DMS53 (cell line): ENCODE measurements at regions not wholly inside any gene's neighbourhood (a gene's known extent, or its start where the extent isn't known, plus 50 kb on each side); places are given as distances from the start of the nearest gene placed in this dataset.
"Not testable (repeated sequence)": the region's sequence is repeated elsewhere in the genome, so short reads cannot be mapped to it uniquely, and the experiment has no call there.

Source experiments
- DNase-seq: peaks from one replicate; lab custom pipeline; 2025; lab: John Stamatoyannopoulos, UW

GRCh38 chr2:187871506-187871905 lies 317.3 kb upstream of the TFPI start:
- DNase-seq, result no peak

- peak; percentile 37 for DNase-seq
Measured at GRCh38 chr2:187873132-187873531, 318.9 kb upstream of the TFPI start.

- no peak for DNase-seq
Measured at GRCh38 chr2:187874786-187875185, 320.6 kb upstream of the TFPI start.

- no peak for DNase-seq
Measured at GRCh38 chr2:187875261-187876141, 321.3 kb upstream of the TFPI start.

GRCh38 chr2:187876554-187876953 lies 322.3 kb upstream of the TFPI start:
- no peak for DNase-seq

- DNase-seq, result no peak
Measured at GRCh38 chr2:187877391-187877790, 323.2 kb upstream of the TFPI start.

- no peak for DNase-seq
Measured at GRCh38 chr2:187878112-187878511, 323.9 kb upstream of the TFPI start.

GRCh38 chr2:187879491-187879890 lies 325.3 kb upstream of the TFPI start:
- no peak for DNase-seq

- DNase-seq, result no peak
Measured at GRCh38 chr2:187884003-187884402, 329.8 kb upstream of the TFPI start.

GRCh38 chr2:187890690-187891089 lies 336.5 kb upstream of the TFPI start:
- peak; percentile 85 for DNase-seq

- no peak for DNase-seq
Measured at GRCh38 chr2:187900021-187900420, 345.8 kb upstream of the TFPI start.

GRCh38 chr2:187906021-187906420 lies 351.8 kb upstream of the TFPI start:
- DNase-seq, result no peak

- DNase-seq, result not testable (repeated sequence)
Measured at GRCh38 chr2:187910922-187911321, 356.7 kb upstream of the TFPI start.

GRCh38 chr2:187912950-187913349 lies 358.7 kb upstream of the TFPI start:
- DNase-seq, result peak; percentile 25

GRCh38 chr2:187915810-187916209 lies 361.6 kb upstream of the TFPI start:
- DNase-seq, result no peak

GRCh38 chr2:187916799-187917198 lies 362.6 kb upstream of the TFPI start:
- DNase-seq, result no peak

- no peak for DNase-seq
Measured at GRCh38 chr2:187917535-187917934, 363.3 kb upstream of the TFPI start.

GRCh38 chr2:187918996-187919821 lies 365.0 kb upstream of the TFPI start:
- DNase-seq, result peak; percentile 62

- no peak for DNase-seq
Measured at GRCh38 chr2:187920511-187920910, 366.3 kb upstream of the TFPI start.

- no peak for DNase-seq
Measured at GRCh38 chr2:187922846-187923245, 368.6 kb upstream of the TFPI start.

GRCh38 chr2:187924293-187924692 lies 367.4 kb upstream of the GULP1 start:
- DNase-seq, result no peak

- no peak for DNase-seq
Measured at GRCh38 chr2:187934236-187934635, 357.4 kb upstream of the GULP1 start.

- no peak for DNase-seq
Measured at GRCh38 chr2:187934692-187935091, 357.0 kb upstream of the GULP1 start.
